ENCODE measurements at regions not wholly inside any gene's neighbourhood (a gene's known extent, or its start where the extent isn't known, plus 50 kb on each side); places are given as distances from the start of the nearest gene placed in this dataset.
"Not testable (repeated sequence)": the region's sequence is repeated elsewhere in the genome, so short reads cannot be mapped to it uniquely, and the experiment has no call there.

GRCh38 chr4:187480146-187481145 lies 515.1 kb upstream of the ZFP42 start:
- no peak for ATAC-seq
- Mint-ChIP-seq H3K27ac (no peak overlapping the region), H3K9me3 (peaks cover 0 to 21% (median 3%) of the 10 kb centered on the region in 9 donors), H3K4me1 (no peaks in the 10 kb centered on the region), H3K4me3 (no peak overlapping the region), H3K36me3 (no peaks in the 10 kb centered on the region), H3K27me3 (no peaks in the 10 kb centered on the region)
- POLR2A ChIA-PET, result no interaction called here
- no peak for DNase-seq

GRCh38 chr4:187484186-187484585 lies 511.4 kb upstream of the ZFP42 start:
- ATAC-seq (no peak), DNase-seq (no peak)
- peaks cover 0 to 31% (median 6%) of the 10 kb centered on the region in 9 donors for H3K9me3 Mint-ChIP-seq
- POLR2A ChIA-PET, result no interaction called here
- H3K27me3 Mint-ChIP-seq, result no peaks in the 10 kb centered on the region
- no peak overlapping the region for H3K4me3 Mint-ChIP-seq
- H3K27ac Mint-ChIP-seq, result no peak overlapping the region
- H3K4me1 Mint-ChIP-seq, result no peaks in the 10 kb centered on the region
- peaks cover 0 to 6% (median 0%) of the 10 kb centered on the region in 3 donors for H3K36me3 Mint-ChIP-seq

- H3K4me3 Mint-ChIP-seq, result no peak overlapping the region
- peaks cover 0 to 6% (median 0%) of the 10 kb centered on the region in 3 donors for H3K36me3 Mint-ChIP-seq
- H3K9me3 Mint-ChIP-seq, result peaks cover 0 to 25% (median 6%) of the 10 kb centered on the region in 9 donors
- no peaks in the 10 kb centered on the region for H3K27me3 Mint-ChIP-seq
- H3K4me1 Mint-ChIP-seq, result no peaks in the 10 kb centered on the region
- no peak overlapping the region for H3K27ac Mint-ChIP-seq
- POLR2A ChIA-PET, result no interaction called here
- no peak for ATAC-seq
- DNase-seq, result no peak
Measured at GRCh38 chr4:187485676-187486075, 509.9 kb upstream of the ZFP42 start.

GRCh38 chr4:187491286-187491685 lies 504.3 kb upstream of the ZFP42 start:
- Mint-ChIP-seq H3K4me3 (no peak overlapping the region), H3K4me1 (peaks cover 0 to 1% (median 0%) of the 10 kb centered on the region in 4 donors)
- no peak for ATAC-seq

GRCh38 chr4:187491959-187492358 lies 503.6 kb upstream of the ZFP42 start:
- Mint-ChIP-seq H3K27ac (no peak overlapping the region), H3K27me3 (no peaks in the 10 kb centered on the region), H3K4me1 (peaks cover 0 to 1% (median 0%) of the 10 kb centered on the region in 4 donors), H3K9me3 (peaks cover 0 to 36% (median 18%) of the 10 kb centered on the region in 9 donors), H3K36me3 (peaks cover 0 to 6% (median 0%) of the 10 kb centered on the region in 3 donors), H3K4me3 (no peak overlapping the region)
- POLR2A ChIA-PET, result no interaction called here
- DNase-seq (no peak), ATAC-seq (no peak)

More at GRCh38 chr4:187491286-187491685, 504.3 kb upstream of the ZFP42 start:
- no peak for DNase-seq
- no peak overlapping the region for H3K27ac Mint-ChIP-seq
- peaks cover 0 to 40% (median 19%) of the 10 kb centered on the region in 9 donors for H3K9me3 Mint-ChIP-seq
- H3K36me3 Mint-ChIP-seq, result peaks cover 0 to 6% (median 0%) of the 10 kb centered on the region in 3 donors
- H3K27me3 Mint-ChIP-seq, result no peaks in the 10 kb centered on the region
- POLR2A ChIA-PET, result no interaction called here

- Mint-ChIP-seq H3K27ac (no peak overlapping the region), H3K4me3 (no peak overlapping the region), H3K27me3 (no peaks in the 10 kb centered on the region), H3K9me3 (peaks cover 0 to 27% (median 18%) of the 10 kb centered on the region in 9 donors), H3K36me3 (no peaks in the 10 kb centered on the region), H3K4me1 (peaks cover 0 to 1% (median 0%) of the 10 kb centered on the region in 4 donors)
- POLR2A ChIA-PET, result no interaction called here
- no peak for DNase-seq
- no peak for ATAC-seq
Measured at GRCh38 chr4:187493661-187494060, 501.9 kb upstream of the ZFP42 start.

- Mint-ChIP-seq H3K4me3 (no peak overlapping the region), H3K27me3 (peaks cover 0 to 2% (median 0%) of the 10 kb centered on the region in 5 donors), H3K27ac (peak overlapping the region in 1 of 10 donors; percentile 22), H3K4me1 (no peaks in the 10 kb centered on the region), H3K36me3 (no peaks in the 10 kb centered on the region), H3K9me3 (peaks cover 5 to 30% (median 13%) of the 10 kb centered on the region in 9 donors)
- DNase-seq (no peak), ATAC-seq (no peak)
- POLR2A ChIA-PET, result no interaction called here
Measured at GRCh38 chr4:187499956-187500355, 495.6 kb upstream of the ZFP42 start.

- peaks cover 3 to 30% (median 9%) of the 10 kb centered on the region in 9 donors for H3K9me3 Mint-ChIP-seq
- no peaks in the 10 kb centered on the region for H3K36me3 Mint-ChIP-seq
- no peaks in the 10 kb centered on the region for H3K4me1 Mint-ChIP-seq
- no peak overlapping the region for H3K27ac Mint-ChIP-seq
- no peak overlapping the region for H3K4me3 Mint-ChIP-seq
- ATAC-seq (no peak), DNase-seq (no peak)
- POLR2A ChIA-PET, result no interaction called here
- H3K27me3 Mint-ChIP-seq, result peaks cover 0 to 2% (median 0%) of the 10 kb centered on the region in 5 donors
Measured at GRCh38 chr4:187500796-187501195, 494.8 kb upstream of the ZFP42 start.

- POLR2A ChIA-PET, result no interaction called here
- Mint-ChIP-seq H3K9me3 (peaks cover 3 to 30% (median 12%) of the 10 kb centered on the region in 9 donors), H3K4me3 (no peak overlapping the region), H3K27me3 (peaks cover 0 to 2% (median 0%) of the 10 kb centered on the region in 5 donors), H3K36me3 (no peaks in the 10 kb centered on the region), H3K27ac (no peak overlapping the region), H3K4me1 (no peaks in the 10 kb centered on the region)
- DNase-seq, result no peak
- ATAC-seq, result no peak
Measured at GRCh38 chr4:187501731-187502130, 493.8 kb upstream of the ZFP42 start.

GRCh38 chr4:187504974-187505797 lies 490.4 kb upstream of the ZFP42 start:
- Mint-ChIP-seq H3K36me3 (no peaks in the 10 kb centered on the region), H3K27me3 (peaks cover 0 to 2% (median 0%) of the 10 kb centered on the region in 5 donors), H3K9me3 (peaks cover 2 to 30% (median 15%) of the 10 kb centered on the region in 9 donors), H3K4me1 (no peaks in the 10 kb centered on the region), H3K27ac (peak overlapping the region in 1 of 10 donors; percentile 54), H3K4me3 (peak overlapping the region in 5 of 10 donors; percentile 18 to 69 (median 39))
- POLR2A ChIA-PET, result no interaction called here
- DNase-seq, result no peak
- ATAC-seq, result peak in 1 of 2 donors; percentile 46

- H3K27ac Mint-ChIP-seq, POLR2A ChIA-PET, DNase-seq, ATAC-seq, H3K4me3 Mint-ChIP-seq, H3K4me1 Mint-ChIP-seq, H3K36me3 Mint-ChIP-seq, H3K27me3 Mint-ChIP-seq: not testable (repeated sequence)
- peaks cover 2 to 30% (median 15%) of the 10 kb centered on the region in 9 donors for H3K9me3 Mint-ChIP-seq
Measured at GRCh38 chr4:187505798-187506141, 489.8 kb upstream of the ZFP42 start.

- POLR2A ChIA-PET, result no interaction called here
- Mint-ChIP-seq H3K27me3 (no peaks in the 10 kb centered on the region), H3K4me1 (no peaks in the 10 kb centered on the region), H3K36me3 (no peaks in the 10 kb centered on the region), H3K27ac (no peak overlapping the region), H3K9me3 (peaks cover 2 to 31% (median 8%) of the 10 kb centered on the region in 9 donors), H3K4me3 (no peak overlapping the region)
- no peak for DNase-seq
- ATAC-seq, result no peak
Measured at GRCh38 chr4:187516224-187516623, 479.3 kb upstream of the ZFP42 start.

- H3K27ac Mint-ChIP-seq, result no peak overlapping the region
- DNase-seq, result no peak
- POLR2A ChIA-PET, result no interaction called here
- peaks cover 4 to 48% (median 11%) of the 10 kb centered on the region in 9 donors for H3K9me3 Mint-ChIP-seq
- no peak for ATAC-seq
- H3K4me1 Mint-ChIP-seq, result no peaks in the 10 kb centered on the region
- H3K36me3 Mint-ChIP-seq, result peaks cover 0 to 8% (median 0%) of the 10 kb centered on the region in 3 donors
- no peaks in the 10 kb centered on the region for H3K27me3 Mint-ChIP-seq
- no peak overlapping the region for H3K4me3 Mint-ChIP-seq
Measured at GRCh38 chr4:187541666-187542065, 453.9 kb upstream of the ZFP42 start.
